ENCODE measurements at regions not wholly inside any gene's neighbourhood (a gene's known extent, or its start where the extent isn't known, plus 50 kb on each side); places are given as distances from the start of the nearest gene placed in this dataset.

DNA sequence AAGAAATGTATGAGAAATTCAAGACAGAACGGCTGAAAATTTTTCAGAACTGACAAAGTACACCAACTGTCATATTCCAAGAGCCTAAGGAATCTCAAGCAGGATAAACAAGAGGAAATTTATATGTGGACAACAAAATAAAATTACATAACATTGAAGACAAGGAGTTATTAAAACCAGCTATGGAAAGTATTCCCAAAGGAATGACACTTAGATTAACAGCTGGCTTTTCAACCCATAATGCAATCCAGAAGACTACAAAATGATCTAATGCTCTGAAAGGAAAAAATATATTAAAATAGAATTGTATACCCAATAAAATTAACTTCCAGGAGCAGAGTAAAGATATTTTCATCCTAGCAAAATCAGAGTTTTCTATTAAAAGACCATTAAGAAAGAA is 132.2 kb upstream of the BNIP2 start:
- CTCF ChIA-PET, result no interaction called here

DNA sequence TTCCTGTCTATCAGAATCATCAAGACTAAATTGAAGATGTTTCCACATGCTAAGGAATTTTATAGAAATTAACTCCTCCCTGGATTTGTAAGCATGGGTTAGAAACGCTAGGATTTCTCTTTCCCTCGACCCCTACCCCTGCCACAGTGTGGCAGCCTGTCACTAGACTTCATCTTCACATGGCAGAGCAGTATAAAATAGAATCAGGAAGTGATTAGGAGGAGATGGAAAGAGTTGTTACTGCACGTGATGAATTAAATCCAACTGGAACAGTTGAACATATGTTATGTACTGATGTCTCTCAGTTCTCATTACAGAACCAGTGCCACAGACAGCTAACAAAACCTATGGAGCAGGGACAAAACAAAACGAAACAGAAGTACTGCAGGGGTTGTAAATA is 130.0 kb upstream of the BNIP2 start:
- Histone ChIP-seq H3K27ac (ENCODE audit: low read length) (no peak overlapping the region), H3K79me2 (ENCODE audit: low read length) (no peaks in the 10 kb centered on the region), H3K4me3 (ENCODE audit: low read length) (no peak overlapping the region), H3K36me3 (ENCODE audit: low read depth, low read length) (no peaks in the 10 kb centered on the region), H4K20me1 (ENCODE audit: low read length) (no peaks in the 10 kb centered on the region), H2AFZ (ENCODE audit: low read length) (no peak overlapping the region), H3K27me3 (ENCODE audit: low read length) (peaks cover 77% of the 10 kb centered on the region), H3K4me1 (ENCODE audit: insufficient read depth, low read length) (no peaks in the 10 kb centered on the region), H3F3A (ENCODE audit: low read length, unreplicated experiment) (no peaks in the 10 kb centered on the region), H3K4me2 (ENCODE audit: low read length) (no peak overlapping the region), H3K9me3 (ENCODE audit: low read length) (no peaks in the 10 kb centered on the region), H3K9me2 (replicated peaks; ENCODE audit: low read length) (no peaks in the 10 kb centered on the region), H3K9ac (ENCODE audit: low read length) (no peak overlapping the region)
- intact Hi-C loops (cut with micrococcal nuclease), result no loop called here
- DNase-seq, result no peak
- ChIA-PET POLR2A (ENCODE audit: unreplicated experiment) (no interaction called here), CTCF (no interaction called here)
- ATAC-seq, result no peak
- BruUV-seq (replicated peaks), result no TSS peak
- TF ChIP-seq EZH2phosphoT487 (IDR thresholded peaks at IDR 0.05; ENCODE audit: borderline replicate concordance, low read length), result no peak

More for the DNA sequence above, 132.2 kb upstream of the BNIP2 start:
- H3F3A ChIP-seq (ENCODE audit: low read length, unreplicated experiment), result no peaks in the 10 kb centered on the region
- TF ChIP-seq EZH2phosphoT487 (IDR thresholded peaks at IDR 0.05; ENCODE audit: borderline replicate concordance, low read length) (no peak), EZH2 (IDR thresholded peaks at IDR 0.05; ENCODE audit: low read length, unreplicated experiment) (no peak)
- TF ChIP-seq, protein P1, sequence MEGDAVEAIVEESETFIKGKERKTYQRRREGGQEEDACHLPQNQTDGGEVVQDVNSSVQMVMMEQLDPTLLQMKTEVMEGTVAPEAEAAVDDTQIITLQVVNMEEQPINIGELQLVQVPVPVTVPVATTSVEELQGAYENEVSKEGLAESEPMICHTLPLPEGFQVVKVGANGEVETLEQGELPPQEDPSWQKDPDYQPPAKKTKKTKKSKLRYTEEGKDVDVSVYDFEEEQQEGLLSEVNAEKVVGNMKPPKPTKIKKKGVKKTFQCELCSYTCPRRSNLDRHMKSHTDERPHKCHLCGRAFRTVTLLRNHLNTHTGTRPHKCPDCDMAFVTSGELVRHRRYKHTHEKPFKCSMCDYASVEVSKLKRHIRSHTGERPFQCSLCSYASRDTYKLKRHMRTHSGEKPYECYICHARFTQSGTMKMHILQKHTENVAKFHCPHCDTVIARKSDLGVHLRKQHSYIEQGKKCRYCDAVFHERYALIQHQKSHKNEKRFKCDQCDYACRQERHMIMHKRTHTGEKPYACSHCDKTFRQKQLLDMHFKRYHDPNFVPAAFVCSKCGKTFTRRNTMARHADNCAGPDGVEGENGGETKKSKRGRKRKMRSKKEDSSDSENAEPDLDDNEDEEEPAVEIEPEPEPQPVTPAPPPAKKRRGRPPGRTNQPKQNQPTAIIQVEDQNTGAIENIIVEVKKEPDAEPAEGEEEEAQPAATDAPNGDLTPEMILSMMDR (conservative IDR thresholded peaks at IDR 0.05; ENCODE audit: low read depth, low read length), result no peak
- no peaks in the 10 kb centered on the region for H3K36me3 ChIP-seq (ENCODE audit: low read depth, low read length)
- peaks cover 58% of the 10 kb centered on the region for H3K27me3 ChIP-seq (ENCODE audit: low read length)
- H3K9me3 ChIP-seq (ENCODE audit: low read length), result no peaks in the 10 kb centered on the region
- ATAC-seq, result no peak
- no peaks in the 10 kb centered on the region for H3K79me2 ChIP-seq (ENCODE audit: low read length)
- no peaks in the 10 kb centered on the region for H3K4me1 ChIP-seq (ENCODE audit: insufficient read depth, low read length)
- no peaks in the 10 kb centered on the region for H4K20me1 ChIP-seq (ENCODE audit: low read length)
- no peak for DNase-seq
- no peak overlapping the region for H3K9ac ChIP-seq (ENCODE audit: low read length)
- no peak overlapping the region for H2AFZ ChIP-seq (ENCODE audit: low read length)
- no peak overlapping the region for H3K4me3 ChIP-seq (ENCODE audit: low read length)
- BruUV-seq (replicated peaks), result no TSS peak
- no peaks in the 10 kb centered on the region for H3K9me2 ChIP-seq (replicated peaks; ENCODE audit: low read length)
- H3K27ac ChIP-seq (ENCODE audit: low read length), result no peak overlapping the region
- intact Hi-C loops (cut with micrococcal nuclease), result no loop called here
- no peak overlapping the region for H3K4me2 ChIP-seq (ENCODE audit: low read length)
- POLR2A ChIA-PET (ENCODE audit: unreplicated experiment), result no interaction called here

DNA sequence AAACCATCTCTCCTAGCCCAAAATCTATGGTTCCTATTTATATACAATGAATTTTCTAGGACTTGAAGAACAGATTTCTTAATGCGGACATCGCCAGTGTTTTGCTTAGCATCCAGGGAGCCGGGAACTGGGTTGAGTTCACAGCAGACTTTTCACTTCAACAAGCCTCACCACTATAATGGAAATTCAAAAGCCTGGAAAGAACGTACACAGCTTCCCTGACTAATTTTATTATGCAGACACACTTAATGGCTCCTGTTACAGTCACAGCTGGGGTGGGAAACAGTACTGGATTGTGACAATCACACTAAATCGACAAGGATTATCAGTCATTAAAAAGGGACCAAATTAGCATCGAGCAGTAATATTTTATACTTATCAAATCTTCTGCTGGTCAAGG is 129.2 kb upstream of the BNIP2 start:
- no peaks in the 10 kb centered on the region for H3K79me2 ChIP-seq (ENCODE audit: low read length)
- no peaks in the 10 kb centered on the region for H4K20me1 ChIP-seq (ENCODE audit: low read length)
- H3K4me1 ChIP-seq (ENCODE audit: insufficient read depth, low read length), result no peaks in the 10 kb centered on the region
- ChIA-PET CTCF (no interaction called here), POLR2A (ENCODE audit: unreplicated experiment) (no interaction called here)
- ATAC-seq, result no peak
- no peak overlapping the region for H3K4me2 ChIP-seq (ENCODE audit: low read length)
- no peak for DNase-seq
- H3K4me3 ChIP-seq (ENCODE audit: low read length), result no peak overlapping the region
- H3K9me2 ChIP-seq (replicated peaks; ENCODE audit: low read length), result no peaks in the 10 kb centered on the region
- no peak overlapping the region for H3K27ac ChIP-seq (ENCODE audit: low read length)
- H3K9ac ChIP-seq (ENCODE audit: low read length), result no peak overlapping the region
- peaks cover 79% of the 10 kb centered on the region for H3K27me3 ChIP-seq (ENCODE audit: low read length)
- TF ChIP-seq EZH2phosphoT487 (IDR thresholded peaks at IDR 0.05; ENCODE audit: borderline replicate concordance, low read length) (no peak), EZH2 (IDR thresholded peaks at IDR 0.05; ENCODE audit: low read length, unreplicated experiment) (no peak)
- TF ChIP-seq, protein P1 (conservative IDR thresholded peaks at IDR 0.05; ENCODE audit: low read depth, low read length), result no peak
- no TSS peak for BruUV-seq (replicated peaks)
- H2AFZ ChIP-seq (ENCODE audit: low read length), result no peak overlapping the region
- H3K9me3 ChIP-seq (ENCODE audit: low read length), result no peaks in the 10 kb centered on the region
- no peaks in the 10 kb centered on the region for H3F3A ChIP-seq (ENCODE audit: low read length, unreplicated experiment)
- intact Hi-C loops (cut with micrococcal nuclease), result no loop called here
- no peaks in the 10 kb centered on the region for H3K36me3 ChIP-seq (ENCODE audit: low read depth, low read length)

All from PC-3 (cell line).